H9 (cell line): ENCODE measurements at regions not wholly inside any gene's neighbourhood (a gene's known extent, or its start where the extent isn't known, plus 50 kb on each side); places are given as distances from the start of the nearest gene placed in this dataset.

Source experiments
- DNase-seq: peaks from one replicate; pipeline ENCODE4 v3.0.0-alpha.2; 2017
- H2AFZ ChIP-seq: one replicate; pipeline ENCODE4 v1.6.1; 2013; ENCODE audit warnings: mild to moderate bottlenecking, low read length, control low read depth, moderate library complexity
- H2AK5ac ChIP-seq: 2 replicates; pipeline ENCODE4 v1.6.1; 2013; ENCODE audit warnings: low read length, control low read depth, mixed read lengths; ENCODE audit not compliant: insufficient read length
- H2BK120ac ChIP-seq: one replicate; pipeline ENCODE4 v1.6.1; 2013; ENCODE audit warnings: low read depth, mild to moderate bottlenecking, low read length, control low read depth, inconsistent platforms; ENCODE audit not compliant: poor library complexity, severe bottlenecking
- H2BK12ac ChIP-seq: 2 replicates; pipeline ENCODE4 v1.6.1; 2013; ENCODE audit warnings: low read length, control low read depth, mixed read lengths, low read depth; ENCODE audit not compliant: insufficient read length
- H2BK15ac ChIP-seq: 2 replicates; pipeline ENCODE4 v1.6.1; 2013; ENCODE audit warnings: low read depth, low read length, control low read depth
- H2BK20ac ChIP-seq: one replicate; pipeline ENCODE4 v1.6.1; 2013; ENCODE audit warnings: low read depth, mild to moderate bottlenecking, low read length, control low read depth, inconsistent platforms; ENCODE audit not compliant: poor library complexity, severe bottlenecking
- H2BK5ac ChIP-seq: 2 replicates; pipeline ENCODE4 v1.6.1; 2013; ENCODE audit warnings: low read length, control low read depth, mixed read lengths; ENCODE audit not compliant: insufficient read length
- H3K14ac ChIP-seq: 2 replicates; pipeline ENCODE4 v1.6.1; 2013; ENCODE audit warnings: low read length, control low read depth; ENCODE audit not compliant: insufficient read depth
- H3K18ac ChIP-seq: 2 replicates; pipeline ENCODE4 v1.6.1; 2013; ENCODE audit warnings: low read depth, mild to moderate bottlenecking, mixed read lengths, low read length, control low read depth; ENCODE audit not compliant: insufficient read length
- H3K23ac ChIP-seq: 2 replicates; pipeline ENCODE4 v1.6.1; 2013; ENCODE audit warnings: low read length, control low read depth, mixed read lengths, low read depth; ENCODE audit not compliant: insufficient read length
- H3K23me2 ChIP-seq: 2 replicates; pipeline ENCODE4 v1.6.1; 2013; ENCODE audit warnings: low read depth, mild to moderate bottlenecking, mixed read lengths, low read length, control low read depth; ENCODE audit not compliant: insufficient read length, poor library complexity, severe bottlenecking
- H3K27ac ChIP-seq: 2 replicates; pipeline ENCODE4 v1.5.1; 2013; ENCODE audit warnings: low read length, control low read depth, mixed read lengths, low read depth; ENCODE audit not compliant: insufficient read length
- H3K27me3 ChIP-seq: 2 replicates; pipeline ENCODE4 v1.6.1; 2013; ENCODE audit warnings: low read length, control low read depth, inconsistent platforms; ENCODE audit not compliant: insufficient read depth
- H3K4ac ChIP-seq: 2 replicates; pipeline ENCODE4 v1.6.1; 2013; ENCODE audit warnings: low read depth, mild to moderate bottlenecking, control low read depth, inconsistent platforms, low read length, moderate library complexity
- H3K4me1 ChIP-seq: 2 replicates; pipeline ENCODE4 v1.6.1; 2013; ENCODE audit warnings: low read length, control low read depth, inconsistent platforms; ENCODE audit not compliant: insufficient read depth
- H3K4me2 ChIP-seq: 2 replicates; pipeline ENCODE4 v1.6.1; 2013; ENCODE audit warnings: low read length, control low read depth, mixed read lengths; ENCODE audit not compliant: insufficient read length, insufficient read depth
- H3K56ac ChIP-seq: 2 replicates; pipeline ENCODE4 v1.6.1; 2013; ENCODE audit warnings: low read depth, mild to moderate bottlenecking, mixed read lengths, low read length, control low read depth; ENCODE audit not compliant: insufficient read length
- H3K79me1 ChIP-seq: 2 replicates; pipeline ENCODE4 v1.6.1; 2013; ENCODE audit warnings: low read depth, mild to moderate bottlenecking, moderate library complexity, low read length, control low read depth, inconsistent platforms; ENCODE audit not compliant: insufficient read depth, poor library complexity, severe bottlenecking
- H3K79me2 ChIP-seq: 2 replicates; pipeline ENCODE4 v1.6.1; 2013; ENCODE audit warnings: low read length, control low read depth, inconsistent platforms; ENCODE audit not compliant: insufficient read depth
- H3K9ac ChIP-seq: 2 replicates; pipeline ENCODE4 v1.6.1; 2013; ENCODE audit warnings: low read length, control low read depth, mixed read lengths; ENCODE audit not compliant: insufficient read length; ENCODE audit errors: extremely low read depth
- H3K9me3 ChIP-seq: one replicate; pipeline ENCODE4 v1.6.1; 2013; ENCODE audit warnings: low read depth, low read length, inconsistent platforms; ENCODE audit not compliant: control insufficient read depth
- H3T11ph ChIP-seq: one replicate; pipeline ENCODE4 v1.6.1; 2013; ENCODE audit warnings: mild to moderate bottlenecking, low read length, control low read depth, inconsistent platforms
- H4K20me1 ChIP-seq: one replicate; pipeline ENCODE4 v1.6.1; 2013; ENCODE audit not compliant: control insufficient read depth, insufficient read length, insufficient read depth
- H4K5ac ChIP-seq: 2 replicates; pipeline ENCODE4 v1.6.1; 2013; ENCODE audit warnings: low read depth, mild to moderate bottlenecking, mixed read lengths, low read length, control low read depth; ENCODE audit not compliant: insufficient read length
- H4K8ac ChIP-seq: replicated peaks from 2 replicates; pipeline ENCODE4 v1.6.1; 2013; ENCODE audit warnings: low read length, control low read depth, mixed read lengths, low read depth; ENCODE audit not compliant: insufficient read length
- H4K91ac ChIP-seq: 2 replicates; pipeline ENCODE4 v1.6.1; 2013; ENCODE audit warnings: low read depth, mild to moderate bottlenecking, moderate library complexity, mixed read lengths, low read length, control low read depth; ENCODE audit not compliant: insufficient read length
- H3K27ac Mint-ChIP-seq, 3 experiments: 2 replicates in 2 of 3; 3 replicates in 1 of 3; pipeline ENCODE4 v1.8.0; 2020 to 2021; ENCODE audit warnings: mixed read lengths in 3 of 3, mild to moderate bottlenecking in 1 of 3, moderate library complexity in 1 of 3
- H3K27me3 Mint-ChIP-seq: 2 replicates; pipeline ENCODE4 v1.8.0; 2021; ENCODE audit warnings: low read depth, mild to moderate bottlenecking, moderate library complexity, mixed read lengths
- H3K36me3 Mint-ChIP-seq, 3 experiments: 2 replicates in 2 of 3; 3 replicates in 1 of 3; pipeline ENCODE4 v1.8.0; 2020 to 2021; ENCODE audit warnings: low read depth in 3 of 3, mixed read lengths in 3 of 3; ENCODE audit not compliant: insufficient read depth in 1 of 3
- H3K4me1 Mint-ChIP-seq, 2 experiments: 2 replicates each; pipeline ENCODE4 v1.8.0; 2020; ENCODE audit warnings: mixed read lengths in 2 of 2
- H3K4me3 Mint-ChIP-seq, 2 experiments: 2 replicates in 1 of 2; 3 replicates in 1 of 2; pipeline ENCODE4 v1.8.0; 2020 to 2021; ENCODE audit warnings: mild to moderate bottlenecking in 2 of 2, mixed read lengths in 2 of 2, moderate library complexity in 1 of 2
- H3K9me3 Mint-ChIP-seq, 2 experiments: 2 replicates in 1 of 2; 3 replicates in 1 of 2; pipeline ENCODE4 v1.8.0; 2020; ENCODE audit warnings: mild to moderate bottlenecking in 2 of 2, mixed read lengths in 2 of 2, moderate library complexity in 1 of 2
- WGBS: extraction: QIAGEN DNeasy Blood & Tissue Kit; methylation state at CpG from one replicate; pipeline ENCODE4 v1.1.7; 2013; ENCODE audit warnings: missing lambda C conversion rate, low lambda C conversion rate, mixed read lengths; ENCODE audit not compliant: insufficient read length; ENCODE audit errors: extremely low coverage; 5-methylcytosine and 5-hydroxymethylcytosine counted together
- TF ChIP-seq, protein P1 (sequence below): fragments of 200-600 bp; sonication (generic); conservative IDR thresholded peaks from 3 replicates; pipeline ENCODE4 v1.8.0; 2021; ENCODE audit warnings: antibody characterized with exemption, mild to moderate bottlenecking

DNA sequence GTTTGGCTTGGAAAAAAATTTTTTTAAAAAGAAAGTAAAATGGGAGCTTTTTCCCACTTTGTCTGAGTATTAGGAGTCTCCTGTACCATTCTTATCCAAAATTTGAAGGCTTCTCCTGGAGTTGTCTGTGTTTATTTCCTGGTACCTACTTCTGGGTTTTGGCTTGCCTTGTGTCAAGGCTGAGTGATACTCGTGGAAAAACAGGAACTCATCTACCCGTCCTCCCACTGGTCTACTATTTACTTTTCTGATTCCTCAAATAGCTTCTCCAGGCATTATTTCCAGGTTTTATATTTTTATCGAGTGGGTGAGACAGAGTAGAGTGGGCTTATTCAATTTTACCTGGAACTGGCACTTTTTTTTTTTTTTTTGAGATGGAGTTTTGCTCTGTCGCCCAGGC lies 99.4 kb downstream of the RMI1 start:
- TF ChIP-seq, protein P1, sequence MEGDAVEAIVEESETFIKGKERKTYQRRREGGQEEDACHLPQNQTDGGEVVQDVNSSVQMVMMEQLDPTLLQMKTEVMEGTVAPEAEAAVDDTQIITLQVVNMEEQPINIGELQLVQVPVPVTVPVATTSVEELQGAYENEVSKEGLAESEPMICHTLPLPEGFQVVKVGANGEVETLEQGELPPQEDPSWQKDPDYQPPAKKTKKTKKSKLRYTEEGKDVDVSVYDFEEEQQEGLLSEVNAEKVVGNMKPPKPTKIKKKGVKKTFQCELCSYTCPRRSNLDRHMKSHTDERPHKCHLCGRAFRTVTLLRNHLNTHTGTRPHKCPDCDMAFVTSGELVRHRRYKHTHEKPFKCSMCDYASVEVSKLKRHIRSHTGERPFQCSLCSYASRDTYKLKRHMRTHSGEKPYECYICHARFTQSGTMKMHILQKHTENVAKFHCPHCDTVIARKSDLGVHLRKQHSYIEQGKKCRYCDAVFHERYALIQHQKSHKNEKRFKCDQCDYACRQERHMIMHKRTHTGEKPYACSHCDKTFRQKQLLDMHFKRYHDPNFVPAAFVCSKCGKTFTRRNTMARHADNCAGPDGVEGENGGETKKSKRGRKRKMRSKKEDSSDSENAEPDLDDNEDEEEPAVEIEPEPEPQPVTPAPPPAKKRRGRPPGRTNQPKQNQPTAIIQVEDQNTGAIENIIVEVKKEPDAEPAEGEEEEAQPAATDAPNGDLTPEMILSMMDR, result no peak
- Histone ChIP-seq H3K79me1 (no peaks in the 10 kb centered on the region), H4K5ac (no peak overlapping the region), H3K79me2 (no peaks in the 10 kb centered on the region), H3K9me3 (no peaks in the 10 kb centered on the region), H3K4ac (no peak overlapping the region), H3K56ac (no peak overlapping the region), H3K14ac (no peak overlapping the region), H2BK15ac (no peak overlapping the region), H2AK5ac (no peak overlapping the region), H3K9ac (no peak overlapping the region), H3K4me1 (no peaks in the 10 kb centered on the region; the same call in 1 of the 2 replicates), H3K27me3 (no peaks in the 10 kb centered on the region), H2BK120ac (no peak overlapping the region), H3K18ac (no peak overlapping the region), H4K20me1 (no peaks in the 10 kb centered on the region), H3K23ac (no peak overlapping the region), H4K91ac (no peak overlapping the region), H3K4me2 (no peak overlapping the region), H2BK20ac (no peak overlapping the region), H2BK12ac (no peak overlapping the region), H3K27ac (no peak overlapping the region), H2AFZ (no peak overlapping the region), H3K23me2 (no peaks in the 10 kb centered on the region), H4K8ac (no peak overlapping the region), H2BK5ac (no peak overlapping the region), H3T11ph (no peak overlapping the region)
- DNase-seq, result no peak
- Mint-ChIP-seq H3K4me3 (no peak overlapping the region), H3K9me3 (no peaks in the 10 kb centered on the region), H3K27me3 (no peaks in the 10 kb centered on the region), H3K36me3 (0 out of 7 replicates have a peak, but pooled peaks cover 0 to 3% (median 0%) of the 10 kb centered on the region in 3 experiments), H3K27ac (no peak overlapping the region), H3K4me1 (peaks cover 0 to 3% of the 10 kb centered on the region in 2 experiments; a peak in 1 of 4 replicates)
- WGBS, result no CpG with 5 or more reads among the region's 4 CpGs
